Gastrocnemius medialis (tissue), 4 donors: ENCODE measurements at regions not wholly inside any gene's neighbourhood (a gene's known extent, or its start where the extent isn't known, plus 50 kb on each side); places are given as distances from the start of the nearest gene placed in this dataset.

ENCODE experiments used
- ATAC-seq, 2 donors: fragments of 150-250 bp; one replicate each; pipeline ENCODE4 v1.9.1; 2016
- DNase-seq, 2 donors: peaks; one replicate each; pipeline ENCODE4 v3.0.0-alpha.2; 2019
- H3K27ac ChIP-seq, 4 donors: fragments of 200-600 bp; sonication (generic); 1 replicate in 1 of 4; 2 replicates in 3 of 4; pipeline ENCODE4 v1.5.1; 2016 to 2018; ENCODE audit warnings: mild to moderate bottlenecking in 2 of 4, moderate library complexity in 1 of 4
- H3K27me3 ChIP-seq, 3 donors: fragments of 200-600 bp; sonication (generic) in 2 of 3; 1 replicate in 1 of 3; 2 replicates in 2 of 3; pipeline versions ENCODE4 v1.5.1 to v1.6.0; 2016 to 2019; ENCODE audit warnings: mild to moderate bottlenecking in 1 of 3, moderate library complexity in 1 of 3
- H3K36me3 ChIP-seq, 2 donors: fragments of 200-600 bp; sonication (generic) in 1 of 2; one replicate each; pipeline ENCODE4 v1.5.1; 2017 to 2018
- H3K4me1 ChIP-seq, 2 donors: fragments of 200-600 bp; sonication (generic) in 1 of 2; one replicate each; pipeline ENCODE4 v1.5.1; 2016 to 2017; ENCODE audit warnings: mild to moderate bottlenecking in 2 of 2
- H3K4me3 ChIP-seq, 4 donors: fragments of 200-600 bp; sonication (generic) in 3 of 4; 1 replicate in 1 of 4; 2 replicates in 3 of 4; pipeline ENCODE4 v1.5.1; 2016 to 2019; ENCODE audit warnings: mild to moderate bottlenecking in 2 of 4
- H3K9me3 ChIP-seq, 3 donors: fragments of 200-600 bp; sonication (generic) in 2 of 3; 1 replicate in 1 of 3; 2 replicates in 2 of 3; pipeline ENCODE4 v1.5.1; 2016 to 2019
- POLR2A ChIP-seq, 2 donors: fragments of 450-650 bp; IDR thresholded peaks; one replicate each; pipeline ENCODE4 v1.6.1; 2017; ENCODE audit warnings: antibody characterized with exemption in 2 of 2, mild to moderate bottlenecking in 2 of 2, moderate library complexity in 2 of 2
- in situ Hi-C, 4 donors: fragments of 200-750 bp; cut with MboI; loops; one replicate each; pipeline versions ENCODE4 v1.15.0 to v1.8.0; 2017; ENCODE audit warnings: low sequenced_read_pairs in 4 of 4
- intact Hi-C: fragments of 100-400 bp; cut with DNase I; formaldehyde crosslinking; loops from one replicate; pipeline ENCODE4 v1.15.1; 2023; ENCODE audit warnings: low total_unique reads
- TF ChIP-seq, protein P1 (sequence below), 5 experiments: fragments of 450-650 bp in 3 of 5; fragments of 200-600 bp in 2 of 5; sonication (generic) in 2 of 5; IDR thresholded peaks in 4 of 5; conservative IDR thresholded peaks in 1 of 5; 1 replicate in 4 of 5; 2 replicates in 1 of 5; pipeline ENCODE4 v1.5.1; 2016 to 2019; ENCODE audit warnings: antibody characterized with exemption in 5 of 5, mild to moderate bottlenecking in 3 of 5, moderate library complexity in 3 of 5

- no peak overlapping the region for H3K27ac ChIP-seq
- no peaks in the 10 kb centered on the region for H3K36me3 ChIP-seq
- H3K4me3 ChIP-seq = no peak overlapping the region
- DNase-seq (no peak), ATAC-seq (no peak)
- TF ChIP-seq POLR2A (IDR thresholded peaks at IDR 0.05) = no peak
- TF ChIP-seq, protein P1, sequence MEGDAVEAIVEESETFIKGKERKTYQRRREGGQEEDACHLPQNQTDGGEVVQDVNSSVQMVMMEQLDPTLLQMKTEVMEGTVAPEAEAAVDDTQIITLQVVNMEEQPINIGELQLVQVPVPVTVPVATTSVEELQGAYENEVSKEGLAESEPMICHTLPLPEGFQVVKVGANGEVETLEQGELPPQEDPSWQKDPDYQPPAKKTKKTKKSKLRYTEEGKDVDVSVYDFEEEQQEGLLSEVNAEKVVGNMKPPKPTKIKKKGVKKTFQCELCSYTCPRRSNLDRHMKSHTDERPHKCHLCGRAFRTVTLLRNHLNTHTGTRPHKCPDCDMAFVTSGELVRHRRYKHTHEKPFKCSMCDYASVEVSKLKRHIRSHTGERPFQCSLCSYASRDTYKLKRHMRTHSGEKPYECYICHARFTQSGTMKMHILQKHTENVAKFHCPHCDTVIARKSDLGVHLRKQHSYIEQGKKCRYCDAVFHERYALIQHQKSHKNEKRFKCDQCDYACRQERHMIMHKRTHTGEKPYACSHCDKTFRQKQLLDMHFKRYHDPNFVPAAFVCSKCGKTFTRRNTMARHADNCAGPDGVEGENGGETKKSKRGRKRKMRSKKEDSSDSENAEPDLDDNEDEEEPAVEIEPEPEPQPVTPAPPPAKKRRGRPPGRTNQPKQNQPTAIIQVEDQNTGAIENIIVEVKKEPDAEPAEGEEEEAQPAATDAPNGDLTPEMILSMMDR (IDR thresholded peaks at IDR 0.05 in 4 of 5, conservative IDR thresholded peaks at IDR 0.05 in 1 of 5) = no peak
- no peaks in the 10 kb centered on the region for H3K27me3 ChIP-seq
- in situ Hi-C loops = no loop called here
- H3K9me3 ChIP-seq = no peaks in the 10 kb centered on the region
- no peaks in the 10 kb centered on the region for H3K4me1 ChIP-seq
- intact Hi-C loops = no loop called here
These were observed 183.8 kb upstream of the PDE4D start for GRCh38 chr5:60077292-60077691.

GRCh38 chr5:60076746-60077145 is 183.2 kb upstream of the PDE4D start:
- TF ChIP-seq POLR2A (IDR thresholded peaks at IDR 0.05) = no peak
- TF ChIP-seq, protein P1 (IDR thresholded peaks at IDR 0.05 in 4 of 5, conservative IDR thresholded peaks at IDR 0.05 in 1 of 5) = no peak
- Histone ChIP-seq H3K27me3 (no peaks in the 10 kb centered on the region), H3K4me1 (no peaks in the 10 kb centered on the region), H3K36me3 (no peaks in the 10 kb centered on the region), H3K4me3 (no peak overlapping the region), H3K9me3 (no peaks in the 10 kb centered on the region), H3K27ac (no peak overlapping the region)
- ATAC-seq (no peak), DNase-seq (no peak)
- in situ Hi-C loops (no loop called here), intact Hi-C loops (no loop called here)

GRCh38 chr5:60066502-60066901 is 173.0 kb upstream of the PDE4D start:
- DNase-seq = no peak
- H3K4me1 ChIP-seq = no peaks in the 10 kb centered on the region
- H3K9me3 ChIP-seq = no peaks in the 10 kb centered on the region
- no peaks in the 10 kb centered on the region for H3K36me3 ChIP-seq
- TF ChIP-seq, protein P1 (IDR thresholded peaks at IDR 0.05 in 4 of 5, conservative IDR thresholded peaks at IDR 0.05 in 1 of 5) = no peak
- no peak for TF ChIP-seq POLR2A (IDR thresholded peaks at IDR 0.05)
- intact Hi-C loops = no loop called here
- in situ Hi-C loops = no loop called here
- H3K27ac ChIP-seq = no peak overlapping the region
- no peak for ATAC-seq
- H3K27me3 ChIP-seq = no peaks in the 10 kb centered on the region
- H3K4me3 ChIP-seq = no peak overlapping the region

GRCh38 chr5:60060389-60060788 is 166.9 kb upstream of the PDE4D start:
- Histone ChIP-seq H3K4me1 (no peaks in the 10 kb centered on the region), H3K4me3 (no peak overlapping the region), H3K27ac (no peak overlapping the region), H3K9me3 (no peaks in the 10 kb centered on the region), H3K36me3 (no peaks in the 10 kb centered on the region), H3K27me3 (no peaks in the 10 kb centered on the region)
- in situ Hi-C loops (no loop called here), intact Hi-C loops (no loop called here)
- TF ChIP-seq, protein P1 (IDR thresholded peaks at IDR 0.05 in 4 of 5, conservative IDR thresholded peaks at IDR 0.05 in 1 of 5) = no peak
- no peak for TF ChIP-seq POLR2A (IDR thresholded peaks at IDR 0.05)
- DNase-seq = no peak
- ATAC-seq = no peak

DNA sequence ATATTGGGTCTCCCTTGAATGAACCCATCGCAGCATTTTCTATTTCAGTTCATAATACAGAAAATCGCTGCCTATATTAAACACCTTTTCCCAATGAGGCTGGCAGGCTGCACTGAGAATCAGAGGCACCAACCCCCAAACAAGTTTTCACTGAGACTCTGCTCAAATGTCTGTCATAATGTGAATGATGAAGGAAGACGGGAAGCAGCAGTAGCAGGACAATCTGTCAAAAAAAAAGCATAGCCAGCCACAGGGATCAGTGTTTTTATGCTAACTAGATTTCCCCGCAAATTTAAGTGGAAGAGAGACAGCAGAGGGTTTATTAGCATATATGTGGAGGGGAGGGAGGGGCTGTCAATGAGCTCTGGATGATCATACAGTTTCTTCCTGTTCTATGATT is 162.7 kb upstream of the PDE4D start:
- DNase-seq (no peak), ATAC-seq (no peak)
- Histone ChIP-seq H3K4me3 (no peak overlapping the region), H3K9me3 (no peaks in the 10 kb centered on the region), H3K36me3 (no peaks in the 10 kb centered on the region), H3K27ac (no peak overlapping the region), H3K27me3 (no peaks in the 10 kb centered on the region), H3K4me1 (no peaks in the 10 kb centered on the region)
- intact Hi-C loops (no loop called here), in situ Hi-C loops (no loop called here)
- TF ChIP-seq, protein P1 (IDR thresholded peaks at IDR 0.05 in 4 of 5, conservative IDR thresholded peaks at IDR 0.05 in 1 of 5) = no peak
- TF ChIP-seq POLR2A (IDR thresholded peaks at IDR 0.05) = no peak
